ENCODE measurements at regions not wholly inside any gene's neighbourhood (a gene's known extent, or its start where the extent isn't known, plus 50 kb on each side); places are given as distances from the start of the nearest gene placed in this dataset.

GRCh38 chr10:100613846-100614245 lies 78.1 kb downstream of the HIF1AN start:
- TF ChIP-seq CTCF (conservative IDR thresholded peaks at IDR 0.05; ENCODE audit: low read length) (no peak), EZH2phosphoT487 (IDR thresholded peaks at IDR 0.05; ENCODE audit: borderline replicate concordance, low read depth, low read length) (no peak)

Data from OCI-LY7 (cell line).